WTC11 (cell line): ENCODE measurements at regions not wholly inside any gene's neighbourhood (a gene's known extent, or its start where the extent isn't known, plus 50 kb on each side); places are given as distances from the start of the nearest gene placed in this dataset.

Experiments used
- ATAC-seq: fragments of 200-7000 bp; cut with Tn5 transposase; 2 replicates; pipeline ENCODE4 v1.10.0; 2021; ENCODE audit warnings: mild to moderate bottlenecking, moderate library complexity
- CTCF ChIA-PET: fragments of 300-600 bp; sonication (Branson Sonifier 250); formaldehyde crosslinking; loops from one replicate; lab custom pipeline; 2021; ENCODE audit warnings: antibody characterized with exemption; lab: Charles Lee
- POLR2A ChIA-PET: fragments of 350-600 bp; sonication (Branson Sonifier 250); formaldehyde crosslinking; loops from one replicate; lab custom pipeline; 2021; ENCODE audit warnings: antibody characterized with exemption; lab: Charles Lee
- DNase-seq: peaks from one replicate; pipeline ENCODE4 v3.0.0; 2021; ENCODE audit warnings: low spot score
- H3K27ac Mint-ChIP-seq: 2 replicates; pipeline ENCODE4 v1.8.0; 2021; ENCODE audit warnings: mixed read lengths
- H3K27me3 Mint-ChIP-seq: 2 replicates; pipeline ENCODE4 v1.8.0; 2021; ENCODE audit warnings: low read depth, mild to moderate bottlenecking, moderate library complexity, mixed read lengths
- H3K36me3 Mint-ChIP-seq: 2 replicates; pipeline ENCODE4 v1.8.0; 2021; ENCODE audit warnings: mixed read lengths
- H3K4me1 Mint-ChIP-seq: 2 replicates; pipeline ENCODE4 v1.8.0; 2022; ENCODE audit warnings: mixed read lengths
- H3K4me3 Mint-ChIP-seq: 2 replicates; pipeline ENCODE4 v1.8.0; 2021; ENCODE audit warnings: mild to moderate bottlenecking, moderate library complexity, mixed read lengths
- H3K9me3 Mint-ChIP-seq: 2 replicates; pipeline ENCODE4 v1.8.0; 2021; ENCODE audit warnings: mixed read lengths
- E2F4 ChIP-seq: sonication (generic); formaldehyde crosslinking; IDR thresholded peaks from 2 replicates; pipeline ENCODE4 v1.8.1; 2022; ENCODE audit warnings: low read depth, mild to moderate bottlenecking, moderate library complexity, missing genetic modification reagents, borderline replicate concordance
- ETV6 ChIP-seq: sonication (generic); formaldehyde crosslinking; IDR thresholded peaks from 2 replicates; pipeline ENCODE4 v1.8.1; 2022; ENCODE audit warnings: mild to moderate bottlenecking, missing genetic modification reagents
- FOXJ3 ChIP-seq: sonication (generic); formaldehyde crosslinking; IDR thresholded peaks from 2 replicates; pipeline ENCODE4 v1.9.0; 2021; ENCODE audit warnings: missing genetic modification reagents, mild to moderate bottlenecking, borderline replicate concordance
- GTF2I ChIP-seq: fragments of 250-450 bp; sonication (Bioruptor Pico); conservative IDR thresholded peaks from 2 replicates; pipeline ENCODE4 v1.4.0; 2021; ENCODE audit warnings: mild to moderate bottlenecking
- MXD4 ChIP-seq: fragments of 250-450 bp; sonication (Bioruptor Pico); IDR thresholded peaks from 2 replicates; pipeline ENCODE4 v1.8.0; 2021; ENCODE audit warnings: mild to moderate bottlenecking, moderate library complexity, borderline replicate concordance
- PRDM15 ChIP-seq: sonication (generic); formaldehyde crosslinking; IDR thresholded peaks from 2 replicates; pipeline ENCODE4 v1.8.0; 2022; ENCODE audit warnings: missing genetic modification reagents
- PREB ChIP-seq: sonication (generic); formaldehyde crosslinking; IDR thresholded peaks from 2 replicates; pipeline ENCODE4 v1.8.1; 2022; ENCODE audit warnings: mild to moderate bottlenecking, missing genetic modification reagents, moderate library complexity, borderline replicate concordance
- ZNF138 ChIP-seq: sonication (generic); formaldehyde crosslinking; conservative IDR thresholded peaks from 2 replicates; pipeline ENCODE4 v1.8.1; 2022; ENCODE audit warnings: mild to moderate bottlenecking, moderate library complexity, missing genetic modification reagents
- ZNF263 ChIP-seq: sonication (generic); formaldehyde crosslinking; IDR thresholded peaks from 2 replicates; pipeline ENCODE4 v1.8.1; 2022; ENCODE audit warnings: low read depth, mild to moderate bottlenecking, moderate library complexity, missing genetic modification reagents
- TF ChIP-seq, protein P1 (sequence below): sonication (generic); formaldehyde crosslinking; IDR thresholded peaks from 2 replicates; pipeline ENCODE4 v1.8.0; 2022; ENCODE audit warnings: mild to moderate bottlenecking, missing genetic modification reagents
- TF ChIP-seq, protein P2 (sequence below): fragments of 250-450 bp; sonication (Bioruptor Pico); IDR thresholded peaks from 2 replicates; pipeline ENCODE4 v1.9.0; 2021; ENCODE audit warnings: mild to moderate bottlenecking
- TF ChIP-seq, protein P3 (sequence below): sonication (generic); formaldehyde crosslinking; IDR thresholded peaks from 2 replicates; pipeline ENCODE4 v1.8.0; 2023; ENCODE audit warnings: missing genetic modification reagents

- TF ChIP-seq, protein P1, sequence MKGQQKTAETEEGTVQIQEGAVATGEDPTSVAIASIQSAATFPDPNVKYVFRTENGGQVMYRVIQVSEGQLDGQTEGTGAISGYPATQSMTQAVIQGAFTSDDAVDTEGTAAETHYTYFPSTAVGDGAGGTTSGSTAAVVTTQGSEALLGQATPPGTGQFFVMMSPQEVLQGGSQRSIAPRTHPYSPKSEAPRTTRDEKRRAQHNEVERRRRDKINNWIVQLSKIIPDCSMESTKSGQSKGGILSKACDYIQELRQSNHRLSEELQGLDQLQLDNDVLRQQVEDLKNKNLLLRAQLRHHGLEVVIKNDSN: no peak
- TF ChIP-seq, protein P2, sequence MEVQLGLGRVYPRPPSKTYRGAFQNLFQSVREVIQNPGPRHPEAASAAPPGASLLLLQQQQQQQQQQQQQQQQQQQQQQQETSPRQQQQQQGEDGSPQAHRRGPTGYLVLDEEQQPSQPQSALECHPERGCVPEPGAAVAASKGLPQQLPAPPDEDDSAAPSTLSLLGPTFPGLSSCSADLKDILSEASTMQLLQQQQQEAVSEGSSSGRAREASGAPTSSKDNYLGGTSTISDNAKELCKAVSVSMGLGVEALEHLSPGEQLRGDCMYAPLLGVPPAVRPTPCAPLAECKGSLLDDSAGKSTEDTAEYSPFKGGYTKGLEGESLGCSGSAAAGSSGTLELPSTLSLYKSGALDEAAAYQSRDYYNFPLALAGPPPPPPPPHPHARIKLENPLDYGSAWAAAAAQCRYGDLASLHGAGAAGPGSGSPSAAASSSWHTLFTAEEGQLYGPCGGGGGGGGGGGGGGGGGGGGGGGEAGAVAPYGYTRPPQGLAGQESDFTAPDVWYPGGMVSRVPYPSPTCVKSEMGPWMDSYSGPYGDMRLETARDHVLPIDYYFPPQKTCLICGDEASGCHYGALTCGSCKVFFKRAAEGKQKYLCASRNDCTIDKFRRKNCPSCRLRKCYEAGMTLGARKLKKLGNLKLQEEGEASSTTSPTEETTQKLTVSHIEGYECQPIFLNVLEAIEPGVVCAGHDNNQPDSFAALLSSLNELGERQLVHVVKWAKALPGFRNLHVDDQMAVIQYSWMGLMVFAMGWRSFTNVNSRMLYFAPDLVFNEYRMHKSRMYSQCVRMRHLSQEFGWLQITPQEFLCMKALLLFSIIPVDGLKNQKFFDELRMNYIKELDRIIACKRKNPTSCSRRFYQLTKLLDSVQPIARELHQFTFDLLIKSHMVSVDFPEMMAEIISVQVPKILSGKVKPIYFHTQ (CRISPR knock-in tag): no peak
- TF ChIP-seq, protein P3, sequence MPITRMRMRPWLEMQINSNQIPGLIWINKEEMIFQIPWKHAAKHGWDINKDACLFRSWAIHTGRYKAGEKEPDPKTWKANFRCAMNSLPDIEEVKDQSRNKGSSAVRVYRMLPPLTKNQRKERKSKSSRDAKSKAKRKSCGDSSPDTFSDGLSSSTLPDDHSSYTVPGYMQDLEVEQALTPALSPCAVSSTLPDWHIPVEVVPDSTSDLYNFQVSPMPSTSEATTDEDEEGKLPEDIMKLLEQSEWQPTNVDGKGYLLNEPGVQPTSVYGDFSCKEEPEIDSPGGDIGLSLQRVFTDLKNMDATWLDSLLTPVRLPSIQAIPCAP (CRISPR knock-in tag): no peak
- no peak for TF ChIP-seq PREB (CRISPR knock-in tag)
Measured at GRCh38 chr18:56221195-56222065, 417.0 kb downstream of the TXNL1 start (continued).

- no peak for DNase-seq
- POLR2A ChIA-PET: no interaction called here
- CTCF ChIA-PET: no interaction called here
- Mint-ChIP-seq H3K36me3 (no peaks in the 10 kb centered on the region), H3K9me3 (peaks cover 12% of the 10 kb centered on the region), H3K4me1 (no peaks in the 10 kb centered on the region), H3K4me3 (no peak overlapping the region), H3K27me3 (no peaks in the 10 kb centered on the region), H3K27ac (no peak overlapping the region)
- no peak for ATAC-seq
- no peak for TF ChIP-seq E2F4
- TF ChIP-seq GTF2I (CRISPR knock-in tag): no peak
- TF ChIP-seq FOXJ3 (CRISPR knock-in tag): no peak
- TF ChIP-seq ZNF138 (CRISPR knock-in tag): no peak
- TF ChIP-seq ZNF263 (CRISPR knock-in tag): no peak
- TF ChIP-seq ETV6 (CRISPR knock-in tag): no peak
- TF ChIP-seq PRDM15: no peak
- TF ChIP-seq MXD4: no peak
Measured at GRCh38 chr18:56217406-56217805, 421.0 kb downstream of the TXNL1 start.
